Activated T-cell treated with anti-CD3 and anti-CD28 coated beads, Interleukin-2, amount 50 U/mL, for 24 hours (primary cell): ENCODE measurements at regions not wholly inside any gene's neighbourhood (a gene's known extent, or its start where the extent isn't known, plus 50 kb on each side); places are given as distances from the start of the nearest gene placed in this dataset.

Source experiments
- DNase-seq: peaks from one replicate; pipeline ENCODE4 v3.0.0-alpha.2; 2020
- H3K27ac Mint-ChIP-seq: 2 replicates; pipeline ENCODE4 v1.8.0; 2020; ENCODE audit warnings: mild to moderate bottlenecking, mixed read lengths
- H3K27me3 Mint-ChIP-seq: 2 replicates; pipeline ENCODE4 v1.8.0; 2020; ENCODE audit warnings: mixed read lengths
- H3K36me3 Mint-ChIP-seq: 2 replicates; pipeline ENCODE4 v1.8.0; 2020; ENCODE audit warnings: low read depth, mixed read lengths
- H3K4me1 Mint-ChIP-seq: 2 replicates; pipeline ENCODE4 v1.8.0; 2020; ENCODE audit warnings: low read depth, mixed read lengths
- H3K4me3 Mint-ChIP-seq: 2 replicates; pipeline ENCODE4 v1.8.0; 2020; ENCODE audit warnings: mild to moderate bottlenecking, moderate library complexity, mixed read lengths
- H3K9me3 Mint-ChIP-seq: 2 replicates; pipeline ENCODE4 v1.8.0; 2020; ENCODE audit warnings: mixed read lengths

GRCh38 chr13:109355875-109356434 lies 430.4 kb downstream of the IRS2 start:
- no peaks in the 10 kb centered on the region for H3K9me3 Mint-ChIP-seq
- H3K4me1 Mint-ChIP-seq, result no peaks in the 10 kb centered on the region
- peaks cover 2% of the 10 kb centered on the region for H3K27me3 Mint-ChIP-seq
- no peak for DNase-seq
- no peak overlapping the region for H3K27ac Mint-ChIP-seq
- no peaks in the 10 kb centered on the region for H3K36me3 Mint-ChIP-seq
- no peak overlapping the region for H3K4me3 Mint-ChIP-seq

GRCh38 chr13:109355166-109355565 lies 431.2 kb downstream of the IRS2 start:
- Mint-ChIP-seq H3K4me1 (no peaks in the 10 kb centered on the region), H3K9me3 (no peaks in the 10 kb centered on the region), H3K4me3 (no peak overlapping the region), H3K27ac (no peak overlapping the region), H3K36me3 (no peaks in the 10 kb centered on the region), H3K27me3 (peaks cover 6% of the 10 kb centered on the region)
- DNase-seq, result no peak

DNA sequence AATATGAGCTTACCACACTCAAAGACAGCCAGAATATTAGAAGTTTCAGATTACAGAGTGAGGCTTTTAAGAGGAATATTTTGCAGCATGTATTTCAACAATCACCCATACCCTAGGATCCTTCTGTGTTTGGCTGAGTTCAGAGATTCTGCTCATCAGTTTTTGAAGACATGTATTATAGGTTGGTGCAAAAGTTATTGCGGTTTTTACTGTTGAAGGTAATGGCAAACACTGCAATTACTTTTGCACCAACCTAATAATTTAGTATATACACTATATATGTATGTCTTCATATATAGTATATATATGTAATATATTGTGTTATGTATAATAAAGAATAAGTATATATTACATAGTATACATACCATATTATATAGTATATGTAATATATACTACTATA lies 435.1 kb downstream of the IRS2 start:
- no peak overlapping the region for H3K4me3 Mint-ChIP-seq
- no peak for DNase-seq
- H3K27me3 Mint-ChIP-seq, result peaks cover 12% of the 10 kb centered on the region
- H3K4me1 Mint-ChIP-seq, result no peaks in the 10 kb centered on the region
- H3K36me3 Mint-ChIP-seq, result no peaks in the 10 kb centered on the region
- H3K9me3 Mint-ChIP-seq, result no peaks in the 10 kb centered on the region
- H3K27ac Mint-ChIP-seq, result no peak overlapping the region

- DNase-seq, result no peak
- H3K4me1 Mint-ChIP-seq, result no peaks in the 10 kb centered on the region
- peaks cover 23% of the 10 kb centered on the region for H3K27me3 Mint-ChIP-seq
- no peak overlapping the region for H3K27ac Mint-ChIP-seq
- no peaks in the 10 kb centered on the region for H3K36me3 Mint-ChIP-seq
- no peaks in the 10 kb centered on the region for H3K9me3 Mint-ChIP-seq
- no peak overlapping the region for H3K4me3 Mint-ChIP-seq
These were observed 437.7 kb downstream of the IRS2 start for GRCh38 chr13:109348519-109349258.

- no peak overlapping the region for H3K27ac Mint-ChIP-seq
- peaks cover 26% of the 10 kb centered on the region for H3K27me3 Mint-ChIP-seq
- H3K4me3 Mint-ChIP-seq, result no peak overlapping the region
- no peaks in the 10 kb centered on the region for H3K9me3 Mint-ChIP-seq
- no peak for DNase-seq
- H3K36me3 Mint-ChIP-seq, result no peaks in the 10 kb centered on the region
- H3K4me1 Mint-ChIP-seq, result no peaks in the 10 kb centered on the region
These were observed 440.3 kb downstream of the IRS2 start for GRCh38 chr13:109346060-109346459.

- H3K9me3 Mint-ChIP-seq, result no peaks in the 10 kb centered on the region
- DNase-seq, result no peak
- H3K27ac Mint-ChIP-seq, result no peak overlapping the region
- H3K27me3 Mint-ChIP-seq, result peaks cover 23% of the 10 kb centered on the region
- H3K4me3 Mint-ChIP-seq, result no peak overlapping the region
- H3K36me3 Mint-ChIP-seq, result no peaks in the 10 kb centered on the region
- no peaks in the 10 kb centered on the region for H3K4me1 Mint-ChIP-seq
These were observed 440.9 kb downstream of the IRS2 start for GRCh38 chr13:109345433-109345941.

GRCh38 chr13:109344552-109345157 lies 441.7 kb downstream of the IRS2 start:
- no peaks in the 10 kb centered on the region for H3K9me3 Mint-ChIP-seq
- no peaks in the 10 kb centered on the region for H3K36me3 Mint-ChIP-seq
- H3K27ac Mint-ChIP-seq, result no peak overlapping the region
- H3K27me3 Mint-ChIP-seq, result peaks cover 23% of the 10 kb centered on the region
- H3K4me1 Mint-ChIP-seq, result no peaks in the 10 kb centered on the region
- no peak overlapping the region for H3K4me3 Mint-ChIP-seq
- no peak for DNase-seq

GRCh38 chr13:109336730-109337129 lies 449.7 kb downstream of the IRS2 start:
- Mint-ChIP-seq H3K36me3 (no peaks in the 10 kb centered on the region), H3K4me3 (no peak overlapping the region), H3K27ac (no peak overlapping the region), H3K9me3 (no peaks in the 10 kb centered on the region), H3K4me1 (no peaks in the 10 kb centered on the region), H3K27me3 (peaks cover 34% of the 10 kb centered on the region)
- no peak for DNase-seq

GRCh38 chr13:109333893-109334651 lies 452.3 kb downstream of the IRS2 start:
- no peaks in the 10 kb centered on the region for H3K36me3 Mint-ChIP-seq
- DNase-seq, result no peak
- H3K27me3 Mint-ChIP-seq, result peaks cover 28% of the 10 kb centered on the region
- no peak overlapping the region for H3K4me3 Mint-ChIP-seq
- H3K27ac Mint-ChIP-seq, result no peak overlapping the region
- no peaks in the 10 kb centered on the region for H3K4me1 Mint-ChIP-seq
- H3K9me3 Mint-ChIP-seq, result no peaks in the 10 kb centered on the region

GRCh38 chr13:109332506-109333499 lies 453.6 kb downstream of the IRS2 start:
- peaks cover 28% of the 10 kb centered on the region for H3K27me3 Mint-ChIP-seq
- no peaks in the 10 kb centered on the region for H3K4me1 Mint-ChIP-seq
- no peak for DNase-seq
- H3K9me3 Mint-ChIP-seq, result no peaks in the 10 kb centered on the region
- no peak overlapping the region for H3K4me3 Mint-ChIP-seq
- no peak overlapping the region for H3K27ac Mint-ChIP-seq
- H3K36me3 Mint-ChIP-seq, result no peaks in the 10 kb centered on the region

DNA sequence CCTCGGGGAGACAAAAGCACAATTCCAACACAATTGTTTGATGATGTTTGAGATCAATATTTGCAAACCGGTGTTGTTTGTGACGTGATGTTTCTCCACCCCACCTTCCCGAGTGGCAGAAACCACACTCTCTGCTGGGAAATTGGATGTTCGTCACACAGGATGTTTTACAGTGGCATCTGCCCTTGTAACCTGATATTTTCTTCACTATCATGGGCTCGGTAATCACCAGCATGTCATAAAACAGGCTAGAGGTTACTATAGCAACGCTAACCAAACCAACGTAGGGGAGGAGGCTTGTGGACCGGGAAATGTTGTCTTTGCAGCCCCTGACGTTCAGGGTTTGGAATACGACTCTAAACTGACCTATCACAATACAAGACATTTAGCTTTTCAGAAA lies 454.5 kb downstream of the IRS2 start:
- no peaks in the 10 kb centered on the region for H3K36me3 Mint-ChIP-seq

DNA sequence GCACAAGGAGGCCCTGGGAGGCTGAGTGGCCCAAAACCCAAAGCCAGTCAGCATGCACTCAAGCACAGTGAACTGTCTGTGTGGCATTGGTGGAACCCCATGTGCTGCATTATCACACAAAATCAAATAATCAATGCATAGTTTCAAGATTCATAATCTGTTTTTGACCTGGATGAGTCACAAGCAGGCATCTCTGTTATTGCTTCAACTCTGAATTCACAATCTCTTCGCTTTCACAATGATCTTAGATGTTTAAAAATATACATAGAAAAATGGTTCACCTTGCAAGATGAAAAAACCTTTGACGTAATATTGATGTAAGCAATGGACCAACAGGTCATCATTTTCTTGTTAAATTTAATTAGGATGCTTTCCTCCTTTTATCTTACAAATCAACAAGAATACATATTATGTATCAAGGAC lies 455.4 kb downstream of the IRS2 start:
- no peaks in the 10 kb centered on the region for H3K9me3 Mint-ChIP-seq
- H3K27me3 Mint-ChIP-seq, result peaks cover 25% of the 10 kb centered on the region
- H3K4me3 Mint-ChIP-seq, result no peak overlapping the region
- H3K27ac Mint-ChIP-seq, result no peak overlapping the region
- no peak for DNase-seq
- no peaks in the 10 kb centered on the region for H3K4me1 Mint-ChIP-seq
- no peaks in the 10 kb centered on the region for H3K36me3 Mint-ChIP-seq

More for the DNA sequence above, 454.5 kb downstream of the IRS2 start:
- H3K4me3 Mint-ChIP-seq, result no peak overlapping the region
- DNase-seq, result no peak
- no peaks in the 10 kb centered on the region for H3K4me1 Mint-ChIP-seq
- H3K9me3 Mint-ChIP-seq, result no peaks in the 10 kb centered on the region
- peaks cover 27% of the 10 kb centered on the region for H3K27me3 Mint-ChIP-seq
- H3K27ac Mint-ChIP-seq, result no peak overlapping the region

GRCh38 chr13:109330123-109330522 lies 456.3 kb downstream of the IRS2 start:
- H3K27ac Mint-ChIP-seq, result no peak overlapping the region
- H3K4me1 Mint-ChIP-seq, result no peaks in the 10 kb centered on the region
- DNase-seq, result no peak
- no peak overlapping the region for H3K4me3 Mint-ChIP-seq
- no peaks in the 10 kb centered on the region for H3K36me3 Mint-ChIP-seq
- H3K9me3 Mint-ChIP-seq, result no peaks in the 10 kb centered on the region
- H3K27me3 Mint-ChIP-seq, result peaks cover 25% of the 10 kb centered on the region

GRCh38 chr13:109329175-109329574 lies 457.2 kb downstream of the IRS2 start:
- no peaks in the 10 kb centered on the region for H3K9me3 Mint-ChIP-seq
- no peaks in the 10 kb centered on the region for H3K4me1 Mint-ChIP-seq
- H3K4me3 Mint-ChIP-seq, result no peak overlapping the region
- H3K36me3 Mint-ChIP-seq, result no peaks in the 10 kb centered on the region
- no peak for DNase-seq
- H3K27ac Mint-ChIP-seq, result no peak overlapping the region
- H3K27me3 Mint-ChIP-seq, result peaks cover 17% of the 10 kb centered on the region
